ENCODE measurements at regions not wholly inside any gene's neighbourhood (a gene's known extent, or its start where the extent isn't known, plus 50 kb on each side); places are given as distances from the start of the nearest gene placed in this dataset.

- Histone ChIP-seq H3K27ac (no peak overlapping the region), H3K27me3 (peaks cover 80% of the 10 kb centered on the region), H3K4me3 (no peak overlapping the region), H3K4me1 (peaks cover 3% of the 10 kb centered on the region), H3K36me3 (no peaks in the 10 kb centered on the region), H3K9me3 (no peaks in the 10 kb centered on the region)
- DNase-seq (ENCODE audit: low spot score in 2 of 2): no peak
- TF ChIP-seq CTCF (IDR thresholded peaks at IDR 0.05) (no peak), EP300 (IDR thresholded peaks at IDR 0.05) (no peak), POLR2AphosphoS5 (IDR thresholded peaks at IDR 0.05) (no peak), POLR2A (IDR thresholded peaks at IDR 0.05) (no peak)
- 66% methylated on average over 8 of the region's 11 CpGs for whole genome bisulfite sequencing
Measured at GRCh38 chr17:36859706-36860105, 77.6 kb upstream of the LHX1 start.

GRCh38 chr17:36861531-36861930, 75.7 kb upstream of the LHX1 start:
- H3K27ac ChIP-seq: no peak overlapping the region
- peaks cover 67% of the 10 kb centered on the region for H3K27me3 ChIP-seq
- peaks cover 3% of the 10 kb centered on the region for H3K4me1 ChIP-seq
- whole genome bisulfite sequencing: 83% methylated on average over 6 of the region's 6 CpGs
- no peak for TF ChIP-seq CTCF (IDR thresholded peaks at IDR 0.05)
- TF ChIP-seq EP300 (IDR thresholded peaks at IDR 0.05): no peak
- TF ChIP-seq POLR2A (IDR thresholded peaks at IDR 0.05): no peak
- TF ChIP-seq POLR2AphosphoS5 (IDR thresholded peaks at IDR 0.05): no peak
- no peaks in the 10 kb centered on the region for H3K36me3 ChIP-seq
- no peak for DNase-seq (ENCODE audit: low spot score in 2 of 2)
- H3K4me3 ChIP-seq: no peak overlapping the region
- H3K9me3 ChIP-seq: no peaks in the 10 kb centered on the region

GRCh38 chr17:36862116-36862920, 75.0 kb upstream of the LHX1 start:
- Histone ChIP-seq H3K9me3 (no peaks in the 10 kb centered on the region), H3K4me3 (no peak overlapping the region), H3K27ac (no peak overlapping the region), H3K4me1 (no peaks in the 10 kb centered on the region), H3K27me3 (peaks cover 67% of the 10 kb centered on the region), H3K36me3 (no peaks in the 10 kb centered on the region)
- 79% methylated on average over 8 of the region's 14 CpGs for WGBS
- DNase-seq (ENCODE audit: low spot score in 2 of 2): no peak
- TF ChIP-seq POLR2A (IDR thresholded peaks at IDR 0.05) (no peak), POLR2AphosphoS5 (IDR thresholded peaks at IDR 0.05) (no peak)

- Histone ChIP-seq H3K4me3 (no peak overlapping the region), H3K27ac (no peak overlapping the region), H3K9me3 (no peaks in the 10 kb centered on the region), H3K4me1 (no peaks in the 10 kb centered on the region), H3K27me3 (peaks cover 65% of the 10 kb centered on the region), H3K36me3 (no peaks in the 10 kb centered on the region)
- TF ChIP-seq POLR2A (IDR thresholded peaks at IDR 0.05): no peak
- no peak for TF ChIP-seq POLR2AphosphoS5 (IDR thresholded peaks at IDR 0.05)
- no peak for TF ChIP-seq CTCF (IDR thresholded peaks at IDR 0.05)
- TF ChIP-seq EP300 (IDR thresholded peaks at IDR 0.05): no peak
- WGBS: 87% methylated on average over 4 of the region's 6 CpGs
- no peak for DNase-seq (ENCODE audit: low spot score in 2 of 2)
Measured at GRCh38 chr17:36863131-36863530, 74.1 kb upstream of the LHX1 start.

GRCh38 chr17:36863676-36864612, 73.3 kb upstream of the LHX1 start:
- Histone ChIP-seq H3K4me1 (no peaks in the 10 kb centered on the region), H3K27ac (no peak overlapping the region), H3K4me3 (no peak overlapping the region), H3K36me3 (no peaks in the 10 kb centered on the region), H3K27me3 (peaks cover 62% of the 10 kb centered on the region), H3K9me3 (no peaks in the 10 kb centered on the region)
- TF ChIP-seq POLR2A (IDR thresholded peaks at IDR 0.05): no peak
- no peak for TF ChIP-seq CTCF (IDR thresholded peaks at IDR 0.05)
- no peak for TF ChIP-seq EP300 (IDR thresholded peaks at IDR 0.05)
- no peak for TF ChIP-seq POLR2AphosphoS5 (IDR thresholded peaks at IDR 0.05)
- 68% methylated on average over 21 of the region's 21 CpGs for WGBS
- no peak for DNase-seq (ENCODE audit: low spot score in 2 of 2)

Measured in suprapubic skin (tissue), 4 donors.